A549 (cell line): ENCODE measurements at regions not wholly inside any gene's neighbourhood (a gene's known extent, or its start where the extent isn't known, plus 50 kb on each side); places are given as distances from the start of the nearest gene placed in this dataset.

Experiments used
- CHD4 ChIP-seq: fragments of 200-600 bp; sonication (generic); IDR thresholded peaks from 2 replicates; pipeline ENCODE4 v1.6.1; 2016; ENCODE audit warnings: antibody characterized with exemption, mild to moderate bottlenecking, borderline replicate concordance
- CTCF ChIP-seq: fragments of >200 bp; sonication (Bioruptor Twin); formaldehyde crosslinking; IDR thresholded peaks from 3 replicates; pipeline ENCODE4 v1.5.1; 2016
- MAX ChIP-seq: IDR thresholded peaks from 2 replicates; pipeline ENCODE4 v1.6.1; 2012
- RFX5 ChIP-seq: fragments of 450-650 bp; IDR thresholded peaks from 2 replicates; pipeline ENCODE4 v1.7.1; 2014; ENCODE audit warnings: antibody characterized with exemption, mild to moderate bottlenecking, moderate library complexity
- RNF2 ChIP-seq: fragments of 200-600 bp; sonication (generic); IDR thresholded peaks from 2 replicates; pipeline ENCODE4 v1.6.1; 2016; ENCODE audit warnings: low read depth, mild to moderate bottlenecking, antibody characterized with exemption, moderate library complexity, borderline replicate concordance

- TF ChIP-seq CTCF (peak; percentile 41; the same call in 2 of the 3 replicates), MAX (no peak), RNF2 (no peak), RFX5 (no peak), CHD4 (no peak)
Measured at GRCh38 chr14:87745507-87746118, 247.4 kb downstream of the GALC start.
